ENCODE measurements at regions not wholly inside any gene's neighbourhood (a gene's known extent, or its start where the extent isn't known, plus 50 kb on each side); places are given as distances from the start of the nearest gene placed in this dataset.

DNA sequence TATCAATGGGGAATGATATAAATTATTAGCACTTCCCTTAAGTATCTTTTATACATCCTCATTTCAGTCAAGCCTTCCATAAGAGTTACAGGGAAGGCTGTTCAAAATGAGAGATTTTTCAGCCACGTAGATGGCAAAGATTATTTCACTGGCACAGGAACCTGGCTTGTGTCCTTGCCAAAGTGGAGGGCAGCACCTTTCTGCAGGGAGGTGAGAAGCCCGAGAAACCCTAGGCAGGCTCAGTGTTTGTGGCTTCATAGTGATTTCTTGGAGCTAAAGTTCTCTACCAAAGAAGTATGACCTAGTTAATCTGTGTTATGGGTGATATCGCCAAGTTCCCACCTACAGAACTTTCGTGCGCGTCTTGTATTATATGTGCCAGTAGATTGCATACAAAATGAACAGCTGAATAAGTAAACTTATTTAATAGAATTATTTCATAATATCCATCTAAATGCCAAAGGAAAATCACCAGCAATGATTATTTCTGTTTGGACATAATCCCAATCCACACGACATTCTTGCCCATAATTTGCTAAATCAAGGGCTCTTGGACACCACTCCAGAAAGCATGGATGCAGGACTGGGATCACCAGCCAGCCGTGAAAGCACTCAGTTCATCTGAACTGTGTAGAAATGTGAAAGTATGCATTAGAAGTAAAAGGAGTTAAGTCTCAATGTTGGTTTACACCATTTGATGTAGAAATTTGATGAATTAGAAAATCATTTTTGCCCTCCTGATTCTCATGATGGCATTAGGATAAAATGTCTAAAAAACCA lies 150.4 kb upstream of the RNF32 start:
- no peak for TF ChIP-seq EZH2 (IDR thresholded peaks at IDR 0.05; ENCODE audit: insufficient read depth, poor library complexity, severe bottlenecking)
- no peak for TF ChIP-seq EZH2phosphoT487 (IDR thresholded peaks at IDR 0.05; ENCODE audit: insufficient read depth, low read depth)

Data from GM23248 (cell line).